Transverse colon (tissue), 4 donors: ENCODE measurements at regions not wholly inside any gene's neighbourhood (a gene's known extent, or its start where the extent isn't known, plus 50 kb on each side); places are given as distances from the start of the nearest gene placed in this dataset.

Experiments
- DNase-seq: peaks from one replicate; pipeline ENCODE4 v3.0.0-alpha.2; 2019
- H3K27ac ChIP-seq, 4 donors: fragments of 200-600 bp; sonication (generic); 2 replicates each; pipeline ENCODE4 v1.5.1; 2016 to 2018; ENCODE audit warnings: inconsistent platforms in 4 of 4
- H3K27me3 ChIP-seq: fragments of 200-600 bp; sonication (generic); 2 replicates; pipeline ENCODE4 v1.5.1; 2017; ENCODE audit warnings: inconsistent platforms
- H3K36me3 ChIP-seq, 4 donors: fragments of 200-600 bp; sonication (generic); 2 replicates each; pipeline ENCODE4 v1.5.1; 2017 to 2019; ENCODE audit warnings: inconsistent platforms in 4 of 4
- H3K4me1 ChIP-seq, 4 donors: fragments of 200-600 bp; sonication (generic); 2 replicates each; pipeline ENCODE4 v1.5.1; 2017 to 2020; ENCODE audit warnings: inconsistent platforms in 4 of 4
- H3K4me3 ChIP-seq, 4 donors: fragments of 200-600 bp; sonication (generic); 1 replicate in 1 of 4; 2 replicates in 3 of 4; pipeline versions ENCODE4 v1.5.1 to v1.6.1; 2017 to 2019; ENCODE audit warnings: inconsistent platforms in 4 of 4
- H3K9me3 ChIP-seq, 2 donors: fragments of 200-600 bp; sonication (generic); 2 replicates each; pipeline ENCODE4 v1.5.1; 2017 to 2019; ENCODE audit warnings: inconsistent platforms in 2 of 2
- CTCF ChIP-seq, 5 experiments: fragments of 200-600 bp in 3 of 5; fragments of 450-650 bp in 2 of 5; sonication (generic) in 3 of 5; IDR thresholded peaks; 1 replicate in 2 of 5; 2 replicates in 3 of 5; pipeline ENCODE4 v1.5.1; 2016 to 2017; ENCODE audit warnings: antibody characterized with exemption in 5 of 5, inconsistent platforms in 3 of 5, mild to moderate bottlenecking in 2 of 5, moderate library complexity in 1 of 5
- EP300 ChIP-seq: sonication (generic); formaldehyde crosslinking; IDR thresholded peaks from one replicate; pipeline ENCODE4 v1.6.1; 2017; ENCODE audit warnings: antibody characterized with exemption, low read depth
- POLR2A ChIP-seq: fragments of 450-650 bp; IDR thresholded peaks from one replicate; pipeline ENCODE4 v1.6.1; 2016; ENCODE audit warnings: antibody characterized with exemption, mild to moderate bottlenecking, moderate library complexity
- POLR2AphosphoS5 ChIP-seq, 3 donors: sonication (generic); formaldehyde crosslinking; IDR thresholded peaks; one replicate each; pipeline ENCODE4 v1.6.1; 2016; ENCODE audit warnings: antibody characterized with exemption in 3 of 3
- WGBS, 2 donors: methylation state at CpG; one replicate each; pipeline ENCODE4 v1.1.5; 2018; ENCODE audit warnings: low coverage in 1 of 2; 5-methylcytosine and 5-hydroxymethylcytosine counted together
- in situ Hi-C, 4 donors: fragments of 200-750 bp; cut with MboI; loops; one replicate each; pipeline versions ENCODE4 v1.15.0 to v1.15.1; 2017; ENCODE audit warnings: low sequenced_read_pairs in 3 of 4, low pct_ligation_motif_present in 1 of 4, low pct_unique_long_range_greater_than_20kb in 1 of 4
- intact Hi-C: fragments of 100-400 bp; cut with DNase I; formaldehyde crosslinking; loops from one replicate; pipeline ENCODE4 v1.15.1; 2023; ENCODE audit warnings: low total_unique reads

GRCh38 chr4:14375816-14376215, 626.5 kb upstream of the CPEB2 start:
- in situ Hi-C loops (no loop called here), intact Hi-C loops (no loop called here)
- WGBS, 2 donors, result 82 to 86% methylated on average over 4 to 5 of the region's 5 CpGs
- Histone ChIP-seq H3K36me3 (no peaks in the 10 kb centered on the region), H3K9me3 (no peaks in the 10 kb centered on the region), H3K4me3 (no peak overlapping the region), H3K4me1 (no peaks in the 10 kb centered on the region), H3K27me3 (no peaks in the 10 kb centered on the region), H3K27ac (no peak overlapping the region)
- no peak for DNase-seq
- TF ChIP-seq CTCF (IDR thresholded peaks at IDR 0.05) (no peak), POLR2AphosphoS5 (IDR thresholded peaks at IDR 0.05) (no peak), EP300 (no peak), POLR2A (no peak)

- WGBS, 2 donors, result 84% methylated on average over 1 of the region's 1 CpG; no CpG with 5 or more reads in 1 of the 2 donors
- no peak for TF ChIP-seq POLR2AphosphoS5 (IDR thresholded peaks at IDR 0.05)
- H3K27me3 ChIP-seq, result no peaks in the 10 kb centered on the region
- no peaks in the 10 kb centered on the region for H3K36me3 ChIP-seq
- H3K9me3 ChIP-seq, result no peaks in the 10 kb centered on the region
- no peak for DNase-seq
- in situ Hi-C loops, result no loop called here
- no peak overlapping the region for H3K4me3 ChIP-seq
- H3K4me1 ChIP-seq, result no peaks in the 10 kb centered on the region
- H3K27ac ChIP-seq, result no peak overlapping the region
- intact Hi-C loops, result no loop called here
Measured at GRCh38 chr4:14379183-14379582, 623.1 kb upstream of the CPEB2 start.

- intact Hi-C loops, result no loop called here
- DNase-seq, result no peak
- WGBS, 2 donors, result 62 to 73% methylated on average over 2 to 3 of the region's 3 CpGs
Measured at GRCh38 chr4:14383652-14384051, 618.6 kb upstream of the CPEB2 start.

GRCh38 chr4:14384824-14385223, 617.5 kb upstream of the CPEB2 start:
- peaks cover 3 to 12% (median 5%) of the 10 kb centered on the region in 4 donors for H3K4me1 ChIP-seq
- no peak for TF ChIP-seq CTCF (IDR thresholded peaks at IDR 0.05)
- TF ChIP-seq POLR2A, result no peak
- TF ChIP-seq EP300, result no peak
- TF ChIP-seq POLR2AphosphoS5 (IDR thresholded peaks at IDR 0.05), result no peak
- in situ Hi-C loops (no loop called here), intact Hi-C loops (no loop called here)
- no peaks in the 10 kb centered on the region for H3K9me3 ChIP-seq
- DNase-seq, result no peak
- 100% methylated on average over 1 of the region's 1 CpG for WGBS, 2 donors
- H3K27me3 ChIP-seq, result no peaks in the 10 kb centered on the region
- H3K36me3 ChIP-seq, result no peaks in the 10 kb centered on the region
- H3K27ac ChIP-seq, result no peak overlapping the region
- H3K4me3 ChIP-seq, result no peak overlapping the region

More at GRCh38 chr4:14383652-14384051, 618.6 kb upstream of the CPEB2 start:
- Histone ChIP-seq H3K9me3 (no peaks in the 10 kb centered on the region), H3K4me3 (no peak overlapping the region), H3K27me3 (no peaks in the 10 kb centered on the region), H3K27ac (no peak overlapping the region), H3K4me1 (peaks cover 3 to 12% (median 5%) of the 10 kb centered on the region in 4 donors), H3K36me3 (no peaks in the 10 kb centered on the region)
- no peak for TF ChIP-seq CTCF (IDR thresholded peaks at IDR 0.05)
- TF ChIP-seq POLR2A, result no peak
- no peak for TF ChIP-seq EP300
- TF ChIP-seq POLR2AphosphoS5 (IDR thresholded peaks at IDR 0.05), result no peak
- in situ Hi-C loops, result no loop called here

- Histone ChIP-seq H3K4me1 (peaks cover 3 to 12% (median 5%) of the 10 kb centered on the region in 4 donors), H3K9me3 (no peaks in the 10 kb centered on the region), H3K27me3 (no peaks in the 10 kb centered on the region), H3K36me3 (no peaks in the 10 kb centered on the region), H3K27ac (peak overlapping the region in 1 of 4 donors; percentile 53), H3K4me3 (no peak overlapping the region)
- 86% methylated on average over 2 to 3 of the region's 3 CpGs for WGBS, 2 donors
- in situ Hi-C loops (no loop called here), intact Hi-C loops (no loop called here)
- TF ChIP-seq EP300 (no peak), POLR2A (no peak), CTCF (IDR thresholded peaks at IDR 0.05) (no peak), POLR2AphosphoS5 (IDR thresholded peaks at IDR 0.05) (no peak)
- DNase-seq, result no peak
Measured at GRCh38 chr4:14386196-14386595, 616.1 kb upstream of the CPEB2 start.
